NCI-H2227 treated with DMSO at 0.1 percent for 48 hours (cell line): ENCODE measurements at regions not wholly inside any gene's neighbourhood (a gene's known extent, or its start where the extent isn't known, plus 50 kb on each side); places are given as distances from the start of the nearest gene placed in this dataset.

Source experiments
- DNase-seq: peaks from one replicate; lab custom pipeline; 2025; lab: John Stamatoyannopoulos, UW

DNA sequence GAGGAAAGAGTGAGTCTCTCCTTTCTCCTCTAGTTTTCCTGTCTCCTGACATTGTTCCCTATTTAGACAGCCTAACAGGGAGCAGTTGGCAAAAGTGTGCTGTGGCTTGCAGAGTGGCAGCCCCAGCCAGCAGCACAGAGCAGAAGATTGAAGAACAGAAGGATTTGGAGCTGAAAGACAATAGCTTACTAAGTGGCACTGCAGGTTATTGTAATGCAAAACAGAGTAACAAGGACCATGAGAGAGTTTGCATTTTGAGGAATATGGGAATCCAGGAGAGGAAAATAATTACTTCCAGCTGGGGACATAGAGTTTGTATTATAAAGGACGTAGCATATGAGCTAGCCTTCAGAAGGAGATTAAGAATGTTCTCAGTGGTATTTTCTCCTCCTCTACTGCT, 342.4 kb downstream of the AKAIN1 start:
- no peak for DNase-seq

DNA sequence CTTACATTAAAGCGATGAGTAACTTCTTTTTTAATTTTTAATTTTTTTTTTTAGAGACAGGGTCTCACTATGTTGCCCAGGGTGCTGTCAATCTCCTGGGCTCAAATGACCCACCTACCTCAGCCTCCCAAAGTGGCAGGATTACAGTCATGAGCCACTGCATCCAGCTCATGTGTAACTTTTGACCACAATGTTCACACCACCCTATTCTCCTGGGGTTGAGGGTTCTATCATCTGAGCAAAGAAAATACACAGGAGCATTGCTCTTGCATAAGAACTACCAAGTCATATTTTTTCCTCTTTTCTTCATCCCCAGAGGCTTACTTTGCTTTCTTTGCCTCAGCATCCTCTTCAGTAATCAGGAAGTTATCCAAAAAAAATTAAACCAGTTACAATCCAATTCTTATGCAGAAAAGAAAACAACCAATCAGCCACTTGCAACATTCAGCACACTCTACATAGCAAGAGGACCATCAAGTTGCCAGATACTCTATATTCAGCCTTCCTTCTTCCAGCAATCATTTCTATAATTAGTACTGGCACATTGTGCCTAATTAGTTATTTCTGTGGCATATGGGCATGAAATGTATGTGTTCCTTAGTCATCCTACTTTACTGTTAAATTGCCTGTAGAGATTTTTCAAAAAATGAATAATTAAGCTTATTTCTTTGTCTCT, 345.6 kb downstream of the AKAIN1 start:
- no peak for DNase-seq

DNA sequence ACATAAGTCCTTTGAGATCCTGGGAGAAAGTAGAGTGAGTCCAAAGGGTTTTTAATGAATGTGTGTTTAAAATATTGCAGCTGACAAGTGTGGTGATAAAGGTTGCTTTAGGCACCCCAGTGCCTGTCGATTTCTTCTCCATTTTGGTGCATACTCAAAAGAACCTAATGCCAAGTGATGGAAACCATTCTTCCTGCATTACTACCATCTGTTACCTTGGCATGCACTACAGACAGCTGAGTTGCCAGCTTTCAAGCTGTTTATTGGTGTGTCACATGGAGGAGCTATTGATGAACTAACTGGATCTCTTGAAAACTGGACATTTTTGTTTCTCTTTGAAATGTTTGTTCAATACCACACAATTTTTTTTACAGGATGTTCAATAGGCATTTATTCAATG, 350.0 kb downstream of the AKAIN1 start:
- DNase-seq, result no peak

DNA sequence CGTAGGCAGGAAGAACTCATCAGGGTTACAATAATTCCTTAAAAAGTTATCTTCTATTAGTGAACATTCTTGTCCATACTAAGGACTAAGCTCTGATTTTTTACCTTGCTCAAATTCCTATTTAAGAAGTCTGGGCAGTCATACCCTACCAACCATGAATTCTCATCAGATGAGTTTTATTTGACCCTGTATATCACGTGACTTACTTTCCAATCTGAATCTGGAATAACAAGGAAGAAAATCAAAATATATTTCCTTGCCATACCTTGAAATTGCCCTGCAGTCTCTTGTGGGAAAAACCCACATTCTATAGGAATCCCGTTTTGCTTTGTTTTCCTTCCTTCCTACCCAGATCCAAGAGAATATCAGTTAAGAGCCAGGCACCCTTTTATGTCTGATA, 352.7 kb downstream of the AKAIN1 start:
- DNase-seq, result no peak

DNA sequence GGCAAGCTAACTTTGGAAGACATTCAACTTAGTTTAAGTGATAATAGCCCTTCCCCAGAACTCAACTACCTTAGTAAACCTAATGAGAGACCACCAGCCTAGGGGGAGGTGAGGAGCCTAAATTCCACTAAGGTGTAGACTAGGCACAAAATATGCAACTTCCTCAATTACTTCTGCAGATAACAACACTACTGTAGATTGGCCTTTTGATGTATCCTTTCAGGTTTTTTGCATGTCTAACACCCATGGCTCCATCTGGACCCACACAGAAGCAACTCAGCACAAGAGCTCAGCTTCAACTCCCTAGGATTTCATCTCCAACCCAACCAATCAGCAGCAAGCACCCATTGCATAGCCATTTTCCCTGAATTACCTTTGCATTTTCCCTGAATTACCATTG, 353.3 kb downstream of the AKAIN1 start:
- no peak for DNase-seq

DNA sequence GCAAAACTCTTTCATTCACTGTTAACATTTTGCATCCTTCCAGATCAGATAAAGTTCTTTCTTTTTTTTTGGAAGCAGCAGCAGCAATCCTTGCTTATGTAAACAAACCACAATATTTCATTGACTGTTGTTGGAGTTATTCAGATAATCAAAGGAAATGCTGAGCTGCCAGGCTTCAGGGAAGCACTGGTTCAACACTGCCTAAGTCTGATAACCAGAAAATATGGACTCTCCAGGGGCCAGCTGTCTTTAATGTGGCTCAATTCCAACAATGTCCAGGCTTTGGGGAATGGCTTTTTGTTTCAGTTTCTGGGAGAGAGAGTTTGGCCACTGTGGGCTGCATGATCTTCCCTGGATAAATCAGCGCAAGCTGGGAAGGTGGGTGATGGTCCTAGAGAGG, 354.3 kb downstream of the AKAIN1 start:
- no peak for DNase-seq

DNA sequence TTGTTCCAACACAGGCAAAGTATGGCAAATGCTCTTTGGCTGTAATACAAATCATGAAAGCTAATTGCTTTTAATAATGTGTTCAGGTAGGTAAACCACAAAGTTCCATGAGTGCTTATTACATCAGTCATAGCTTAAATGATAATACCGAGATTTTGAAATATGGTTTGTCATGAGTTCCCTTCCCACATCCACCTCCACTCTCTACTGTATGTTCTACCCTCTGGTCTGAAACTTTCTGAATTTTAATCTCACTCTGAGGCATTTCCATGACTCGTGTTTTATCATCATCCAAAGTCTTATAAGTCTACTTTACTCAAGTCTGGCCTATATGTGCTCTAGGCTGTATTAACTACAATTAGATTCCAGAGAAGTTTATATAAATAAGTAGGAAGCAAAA, 354.8 kb downstream of the AKAIN1 start:
- DNase-seq, result no peak

DNA sequence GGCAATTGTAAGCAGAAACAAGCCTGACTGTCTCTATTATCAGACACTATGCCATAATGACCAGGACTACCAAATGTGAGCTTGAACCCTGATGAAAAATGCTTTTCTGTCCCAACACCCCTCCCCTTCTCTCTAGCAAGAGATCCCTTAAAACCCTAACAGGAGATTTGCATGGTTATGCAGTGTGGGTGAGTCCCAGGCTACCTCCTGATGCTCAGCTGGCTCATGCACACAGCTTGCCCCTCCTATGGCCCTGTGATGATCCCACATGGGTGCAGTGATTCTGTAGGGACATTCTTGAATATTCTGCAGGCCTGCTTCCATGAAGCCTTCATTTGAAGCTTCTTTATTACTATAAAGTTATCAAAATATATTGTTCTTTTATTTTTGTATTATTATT, 357.4 kb downstream of the AKAIN1 start:
- DNase-seq, result no peak

DNA sequence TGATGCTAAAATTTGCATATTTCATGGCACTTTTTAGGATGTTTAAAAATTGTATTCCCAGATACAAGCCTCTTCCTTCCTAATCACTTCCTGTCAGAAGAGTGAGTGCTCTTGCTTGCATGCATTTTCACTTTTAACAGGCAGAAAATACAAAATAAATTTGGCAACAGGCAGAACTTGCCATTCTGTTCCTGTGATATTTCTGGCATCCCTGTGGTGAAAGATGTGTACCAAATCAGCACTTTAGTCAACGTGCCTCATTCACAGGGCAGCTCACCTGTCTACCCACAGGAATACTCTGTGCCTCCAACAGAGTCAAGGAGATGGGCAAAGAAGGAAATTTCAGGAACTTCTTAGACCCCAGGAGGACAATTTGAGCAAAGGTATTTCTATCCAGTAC, 360.9 kb downstream of the AKAIN1 start:
- DNase-seq, result no peak

DNA sequence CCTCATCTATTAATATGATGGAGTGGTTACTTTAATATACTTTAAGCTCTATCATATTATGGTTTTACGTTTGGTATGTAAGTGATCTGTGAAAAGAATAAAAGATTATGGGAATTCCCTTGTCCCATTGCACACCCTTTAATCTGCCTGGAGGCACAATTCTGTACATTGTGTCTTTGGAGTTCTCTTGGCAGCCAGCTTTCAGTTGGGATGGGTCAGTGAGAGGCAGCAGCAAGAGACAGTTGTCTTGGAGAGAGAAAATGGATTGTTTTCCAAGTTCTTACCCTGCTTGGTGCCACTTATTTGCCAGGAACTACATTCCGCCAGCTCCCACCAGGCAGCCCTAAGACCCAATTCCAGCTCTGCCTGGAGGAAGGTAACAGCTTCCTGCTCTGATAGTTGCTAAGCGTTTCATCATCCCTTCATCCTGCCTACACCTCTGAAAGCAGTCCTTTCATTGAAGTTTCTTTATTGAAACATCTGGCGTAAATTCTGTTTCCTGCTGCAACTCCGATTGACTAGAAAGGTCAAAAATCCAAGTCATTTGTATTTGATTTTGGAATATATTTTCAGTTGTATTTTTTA, 365.2 kb downstream of the AKAIN1 start:
- DNase-seq, result no peak

DNA sequence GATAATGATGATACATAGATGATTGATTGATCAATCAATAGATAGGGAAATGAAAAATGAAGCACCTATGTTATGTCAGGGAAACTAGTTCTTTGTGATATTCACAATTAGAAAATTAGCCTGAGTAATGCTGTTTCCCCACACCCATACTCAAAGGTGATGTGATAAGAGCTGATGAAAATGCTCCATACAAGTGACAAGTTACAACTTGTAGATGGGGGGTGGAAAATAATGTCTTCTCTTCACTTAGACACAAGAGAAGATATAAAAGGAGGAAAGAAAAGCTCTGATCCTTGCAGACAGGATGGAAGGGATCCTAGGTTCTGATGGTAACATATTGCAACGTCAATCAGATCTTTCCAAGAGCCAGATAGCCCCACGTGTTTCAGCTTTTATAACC, 365.9 kb downstream of the AKAIN1 start:
- no peak for DNase-seq

DNA sequence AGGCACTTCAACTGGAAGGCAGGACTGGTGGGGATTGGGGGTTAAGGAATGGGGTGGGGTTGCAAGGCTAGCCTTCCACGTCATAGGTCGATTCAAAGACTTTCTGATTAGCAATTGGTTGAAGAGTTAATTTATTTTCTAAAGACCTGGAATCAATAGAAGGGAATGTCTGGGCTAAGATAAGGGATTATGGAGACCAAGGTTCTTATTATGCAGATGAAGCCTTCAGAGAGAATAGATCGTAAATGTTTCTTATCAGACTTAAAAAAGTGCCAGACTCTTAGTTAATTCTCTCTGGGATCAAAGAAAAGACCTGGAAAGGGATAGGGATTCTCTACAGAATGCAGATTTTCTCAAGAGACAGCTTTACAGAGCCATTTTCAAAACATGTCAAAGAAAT, 368.0 kb upstream of the DLGAP1 start:
- no peak for DNase-seq

DNA sequence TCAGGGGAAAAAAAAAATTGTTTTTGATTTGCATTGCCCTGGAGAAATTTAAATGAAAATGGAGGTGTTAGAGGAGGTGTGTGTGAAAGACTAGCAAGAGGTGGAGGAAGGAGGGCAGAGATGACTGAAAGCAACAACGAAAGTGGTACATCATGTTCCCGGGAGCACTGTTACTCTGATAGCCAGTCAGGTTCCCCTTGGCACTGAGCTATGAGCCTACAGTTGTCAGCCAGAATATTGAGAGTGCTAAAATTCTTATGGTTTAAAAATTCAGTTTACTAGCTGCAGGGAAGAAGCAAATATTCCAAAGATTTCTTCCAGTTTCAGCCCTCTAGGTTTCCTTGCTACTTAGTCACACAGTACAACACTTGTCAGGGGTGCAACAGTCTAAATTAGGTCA, 366.7 kb upstream of the DLGAP1 start:
- no peak for DNase-seq

DNA sequence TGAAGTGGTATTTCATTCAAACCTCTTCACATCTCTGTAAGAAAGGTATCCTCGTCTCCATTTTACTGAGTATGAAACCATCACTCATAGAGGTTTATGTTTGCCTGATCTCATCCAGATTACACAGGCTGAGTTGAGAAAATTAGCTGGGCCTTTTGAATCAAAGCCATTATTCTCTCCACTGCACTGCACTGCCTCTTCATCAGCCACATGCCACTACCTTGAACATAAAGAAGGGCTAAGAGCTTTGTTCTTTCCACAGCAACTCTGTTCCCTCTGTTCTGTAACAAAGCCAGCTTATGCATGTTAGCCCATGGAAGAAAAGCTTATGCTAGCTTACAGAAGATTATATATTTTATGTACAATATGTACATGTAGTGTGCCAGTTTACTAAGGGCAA, 362.6 kb upstream of the DLGAP1 start:
- no peak for DNase-seq

DNA sequence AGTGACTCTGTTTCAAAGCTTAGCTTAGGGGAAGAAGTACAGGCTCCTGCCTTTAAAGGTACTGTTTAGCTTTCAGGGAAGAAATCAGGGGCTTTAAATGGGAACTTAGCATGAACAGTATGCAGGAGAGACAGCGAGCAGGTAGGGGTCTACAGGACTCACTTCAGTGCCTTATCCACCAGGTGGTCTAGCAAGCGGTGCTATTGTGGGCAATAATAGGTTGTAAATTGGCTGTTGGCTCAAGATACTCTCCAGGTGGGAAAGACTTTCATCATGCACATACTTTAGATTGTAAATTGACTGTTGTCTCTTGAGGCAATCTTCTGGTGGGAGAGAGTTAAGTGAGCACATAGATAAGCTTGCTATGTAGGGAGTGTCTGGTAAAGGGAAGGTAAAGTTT, 358.6 kb upstream of the DLGAP1 start:
- DNase-seq, result no peak

DNA sequence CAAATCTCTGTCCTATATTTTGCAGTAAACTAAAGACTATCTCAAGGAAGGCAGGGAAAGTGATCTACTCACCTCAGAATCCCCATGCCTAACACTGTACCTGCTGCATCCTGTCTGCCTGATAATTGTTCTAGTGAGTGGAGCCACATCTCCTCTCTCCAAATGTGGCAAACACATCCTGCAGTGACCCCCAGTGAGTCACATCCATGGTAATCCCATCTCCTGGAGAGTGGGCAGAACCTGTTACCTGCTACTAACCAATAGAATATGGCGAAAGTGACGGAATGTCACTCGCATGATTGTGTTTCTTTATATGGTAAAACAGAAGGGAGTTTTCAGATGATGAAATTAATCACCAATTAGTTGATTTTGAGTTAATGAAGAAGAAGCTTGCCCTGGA, 353.8 kb upstream of the DLGAP1 start:
- DNase-seq, result no peak

DNA sequence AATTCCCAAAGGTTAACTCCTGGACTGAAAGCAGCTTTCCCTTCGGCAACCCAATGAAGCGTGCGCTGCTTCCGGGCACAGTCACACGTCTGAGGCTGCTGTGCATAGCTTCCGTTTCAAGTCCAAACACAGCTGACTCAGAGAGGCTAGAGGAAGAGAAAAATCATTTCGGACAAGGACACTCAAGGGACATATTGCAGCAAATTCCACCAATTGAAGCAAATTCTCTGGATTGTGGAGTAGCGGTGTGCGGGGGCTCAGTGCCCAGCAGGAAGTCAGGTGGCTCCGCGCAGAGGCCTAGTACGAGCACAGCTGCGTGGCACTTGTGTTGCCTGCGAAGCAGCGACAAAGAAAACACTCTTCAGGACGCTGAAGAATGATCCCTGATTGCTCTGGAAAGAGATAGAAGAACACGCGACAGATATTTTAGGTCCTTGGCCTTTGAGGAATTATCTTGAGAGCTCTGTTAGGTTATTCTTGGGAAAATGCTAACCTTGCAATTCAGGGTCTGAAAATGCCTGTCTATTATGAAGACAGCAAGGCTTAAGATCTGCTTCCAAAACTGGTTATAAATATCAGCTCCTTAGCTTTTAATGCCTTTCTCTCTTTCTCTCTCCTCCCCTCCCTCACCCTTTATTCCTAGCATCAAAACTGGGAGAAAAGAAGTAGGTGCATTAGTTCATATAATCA, 352.6 kb upstream of the DLGAP1 start:
- no peak for DNase-seq

DNA sequence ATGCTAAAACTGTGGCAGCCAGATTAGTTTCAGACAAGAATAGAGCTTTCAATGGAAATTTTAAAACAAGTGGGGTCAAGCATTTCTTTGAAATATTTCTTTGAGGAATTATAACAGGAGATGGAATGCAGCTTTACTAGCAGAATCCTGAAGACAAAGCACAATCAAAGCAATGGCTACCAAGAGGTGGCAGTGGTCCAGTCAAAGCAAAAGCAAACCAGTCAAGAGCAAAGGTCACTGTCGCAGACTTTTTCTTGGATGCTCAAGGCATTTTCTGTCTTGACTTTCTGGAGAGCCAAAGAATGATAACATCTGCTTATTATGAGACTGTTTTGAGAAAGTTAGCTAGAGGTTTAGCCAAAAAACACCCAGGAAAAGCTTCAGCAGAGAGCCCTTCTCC, 351.2 kb upstream of the DLGAP1 start:
- DNase-seq, result no peak

DNA sequence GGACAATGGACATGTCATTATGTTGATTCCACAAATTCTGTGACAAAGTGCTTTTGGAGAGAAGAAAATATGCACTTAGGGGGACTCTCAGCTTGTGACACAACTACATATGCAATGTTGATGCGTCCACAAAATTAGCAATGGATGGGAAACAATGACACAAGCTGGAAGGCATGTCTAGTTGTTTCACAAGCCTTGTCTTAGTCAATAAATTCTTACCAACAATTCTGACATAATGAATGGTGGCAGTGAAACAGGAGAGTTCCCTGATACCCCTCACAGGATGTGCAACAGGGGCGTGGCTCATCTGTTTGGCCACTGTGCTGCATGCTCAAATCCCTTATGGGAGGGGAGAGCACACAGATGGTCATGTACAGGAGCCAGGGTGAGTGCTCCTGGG, 347.2 kb upstream of the DLGAP1 start:
- no peak for DNase-seq

DNA sequence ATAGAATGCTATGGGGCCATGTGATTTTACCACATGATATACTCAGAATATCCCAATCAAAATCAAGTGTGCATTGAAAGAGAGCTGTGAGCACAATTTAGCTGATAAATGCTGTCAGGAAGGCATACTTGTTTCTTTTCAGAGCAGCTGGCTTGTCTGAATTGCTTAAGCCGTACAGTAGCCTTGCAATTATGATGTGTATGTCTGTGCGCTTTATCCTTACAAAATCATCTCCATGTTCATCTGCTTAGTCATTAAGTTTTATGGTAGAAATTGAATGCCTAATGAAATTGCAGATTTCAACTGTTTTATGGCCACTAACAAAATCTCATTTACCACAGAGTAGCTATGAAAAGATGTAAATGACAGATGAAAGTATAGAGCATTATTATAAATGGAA, 346.0 kb upstream of the DLGAP1 start:
- DNase-seq, result no peak

DNA sequence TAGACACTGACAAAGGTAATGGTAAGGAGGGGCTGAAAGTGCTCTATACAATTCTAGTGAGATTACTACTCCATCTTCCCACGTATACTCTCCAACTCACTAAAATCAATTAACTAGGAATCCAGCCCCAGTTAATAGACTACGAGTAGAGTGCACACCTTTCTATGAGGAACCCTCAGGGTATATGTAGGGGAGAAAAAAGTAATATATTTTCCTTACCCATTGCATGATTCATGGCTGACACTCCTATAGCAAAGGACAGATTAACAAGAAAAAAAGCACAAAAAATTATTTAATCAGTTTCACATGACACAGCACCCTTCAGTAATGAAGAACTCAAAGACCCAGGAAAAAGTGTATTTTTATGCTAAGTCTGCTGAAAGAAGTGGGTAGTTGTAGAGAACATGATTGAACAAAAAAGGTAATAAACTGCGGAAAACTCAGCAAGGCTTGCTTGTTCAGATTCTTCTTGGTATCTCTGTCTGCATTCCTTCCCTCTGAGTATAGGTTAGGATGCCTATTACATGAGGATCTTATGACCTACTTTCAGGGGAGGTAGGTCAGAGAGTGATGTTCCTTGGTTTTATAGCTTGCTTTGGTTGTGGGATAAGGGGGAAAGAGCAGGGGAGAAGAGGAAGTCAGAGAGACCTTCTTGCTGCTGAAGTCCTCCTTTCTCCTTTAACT, 342.0 kb upstream of the DLGAP1 start:
- no peak for DNase-seq

DNA sequence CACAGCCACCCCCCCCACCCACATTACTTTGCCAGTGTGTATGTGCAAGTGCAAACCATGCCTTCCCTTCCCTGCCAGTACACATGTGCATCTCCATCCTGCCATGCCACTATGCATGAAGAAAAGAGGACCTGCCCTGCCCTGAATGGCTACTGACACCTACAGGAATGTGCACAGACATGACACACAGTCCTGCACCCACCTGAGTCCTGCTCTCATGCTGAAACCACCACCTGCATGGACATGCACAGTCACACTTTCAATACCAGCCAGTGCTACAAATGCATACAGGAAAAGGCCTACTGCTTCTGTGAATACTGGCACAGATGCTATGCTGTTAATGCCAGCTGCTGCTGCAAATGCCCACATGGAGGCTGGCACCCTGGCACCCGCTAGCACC, 334.4 kb upstream of the DLGAP1 start:
- no peak for DNase-seq

DNA sequence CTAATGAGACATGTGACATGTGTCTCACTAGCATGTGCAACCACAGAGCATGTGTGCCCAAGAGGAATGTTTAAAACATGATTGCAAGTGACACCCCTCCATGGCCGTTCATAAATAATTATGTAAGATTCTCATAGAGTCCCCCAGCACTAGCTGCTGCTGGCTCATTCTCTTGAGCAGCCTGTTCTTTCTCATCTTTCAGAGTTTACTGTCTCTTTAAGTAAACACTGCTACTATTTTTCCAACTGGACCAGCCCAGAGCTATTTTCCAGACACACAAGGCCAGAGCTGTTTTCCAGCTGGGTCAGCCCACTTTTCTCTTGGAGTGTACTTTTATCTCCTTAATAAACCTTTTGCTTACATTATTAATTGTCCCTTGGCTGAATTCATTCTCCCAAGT, 326.8 kb upstream of the DLGAP1 start:
- no peak for DNase-seq
